WTC11 (cell line): ENCODE measurements at regions not wholly inside any gene's neighbourhood (a gene's known extent, or its start where the extent isn't known, plus 50 kb on each side); places are given as distances from the start of the nearest gene placed in this dataset.

ENCODE experiments used
- ATAC-seq: fragments of 200-7000 bp; cut with Tn5 transposase; 2 replicates; pipeline ENCODE4 v1.10.0; 2021; ENCODE audit warnings: mild to moderate bottlenecking, moderate library complexity
- CTCF ChIA-PET: fragments of 300-600 bp; sonication (Branson Sonifier 250); formaldehyde crosslinking; loops from one replicate; lab custom pipeline; 2021; ENCODE audit warnings: antibody characterized with exemption; lab: Charles Lee
- POLR2A ChIA-PET: fragments of 350-600 bp; sonication (Branson Sonifier 250); formaldehyde crosslinking; loops from one replicate; lab custom pipeline; 2021; ENCODE audit warnings: antibody characterized with exemption; lab: Charles Lee
- DNase-seq: peaks from one replicate; pipeline ENCODE4 v3.0.0; 2021; ENCODE audit warnings: low spot score
- H3K27ac Mint-ChIP-seq: 2 replicates; pipeline ENCODE4 v1.8.0; 2021; ENCODE audit warnings: mixed read lengths
- H3K27me3 Mint-ChIP-seq: 2 replicates; pipeline ENCODE4 v1.8.0; 2021; ENCODE audit warnings: low read depth, mild to moderate bottlenecking, moderate library complexity, mixed read lengths
- H3K36me3 Mint-ChIP-seq: 2 replicates; pipeline ENCODE4 v1.8.0; 2021; ENCODE audit warnings: mixed read lengths
- H3K4me1 Mint-ChIP-seq: 2 replicates; pipeline ENCODE4 v1.8.0; 2022; ENCODE audit warnings: mixed read lengths
- H3K4me3 Mint-ChIP-seq: 2 replicates; pipeline ENCODE4 v1.8.0; 2021; ENCODE audit warnings: mild to moderate bottlenecking, moderate library complexity, mixed read lengths
- H3K9me3 Mint-ChIP-seq: 2 replicates; pipeline ENCODE4 v1.8.0; 2021; ENCODE audit warnings: mixed read lengths
- AR ChIP-seq: fragments of 250-450 bp; sonication (Bioruptor Pico); IDR thresholded peaks from 2 replicates; pipeline ENCODE4 v1.9.0; 2021; ENCODE audit warnings: mild to moderate bottlenecking
- CBFB ChIP-seq: sonication (generic); formaldehyde crosslinking; IDR thresholded peaks from 2 replicates; pipeline ENCODE4 v1.8.1; 2022; ENCODE audit warnings: mild to moderate bottlenecking, low read depth, missing genetic modification reagents
- NFYB ChIP-seq: sonication (generic); formaldehyde crosslinking; conservative IDR thresholded peaks from 2 replicates; pipeline ENCODE4 v1.8.0; 2022; ENCODE audit warnings: low read depth, missing genetic modification reagents
- SMAD4 ChIP-seq: sonication (generic); formaldehyde crosslinking; IDR thresholded peaks from 2 replicates; pipeline ENCODE4 v1.8.0; 2022; ENCODE audit warnings: mild to moderate bottlenecking, missing genetic modification reagents
- SOX15 ChIP-seq: fragments of 250-450 bp; sonication (Bioruptor Pico); IDR thresholded peaks from 2 replicates; pipeline ENCODE4 v1.9.0; 2021; ENCODE audit warnings: mild to moderate bottlenecking
- SP1 ChIP-seq: sonication (generic); formaldehyde crosslinking; conservative IDR thresholded peaks from 2 replicates; pipeline ENCODE4 v1.8.1; 2022; ENCODE audit warnings: missing genetic modification reagents
- STAT6 ChIP-seq: sonication (generic); formaldehyde crosslinking; conservative IDR thresholded peaks from 2 replicates; pipeline ENCODE4 v1.8.1; 2023; ENCODE audit warnings: mild to moderate bottlenecking, low read depth, missing genetic modification reagents, moderate library complexity
- USF2 ChIP-seq: sonication (generic); formaldehyde crosslinking; IDR thresholded peaks from 2 replicates; pipeline ENCODE4 v1.8.1; 2023; ENCODE audit warnings: mild to moderate bottlenecking, missing genetic modification reagents, moderate library complexity
- ZBTB43 ChIP-seq: sonication (generic); formaldehyde crosslinking; IDR thresholded peaks from 2 replicates; pipeline ENCODE4 v1.8.1; 2023; ENCODE audit warnings: mild to moderate bottlenecking, missing genetic modification reagents
- TF ChIP-seq, protein P1 (sequence below): sonication (generic); formaldehyde crosslinking; conservative IDR thresholded peaks from 2 replicates; pipeline ENCODE4 v1.8.1; 2022; ENCODE audit warnings: mild to moderate bottlenecking, missing genetic modification reagents
- TF ChIP-seq, protein P2 (sequence below): fragments of 200-600 bp; IDR thresholded peaks from 2 replicates; pipeline ENCODE4 v1.8.0; 2022; ENCODE audit warnings: antibody characterized with exemption

DNA sequence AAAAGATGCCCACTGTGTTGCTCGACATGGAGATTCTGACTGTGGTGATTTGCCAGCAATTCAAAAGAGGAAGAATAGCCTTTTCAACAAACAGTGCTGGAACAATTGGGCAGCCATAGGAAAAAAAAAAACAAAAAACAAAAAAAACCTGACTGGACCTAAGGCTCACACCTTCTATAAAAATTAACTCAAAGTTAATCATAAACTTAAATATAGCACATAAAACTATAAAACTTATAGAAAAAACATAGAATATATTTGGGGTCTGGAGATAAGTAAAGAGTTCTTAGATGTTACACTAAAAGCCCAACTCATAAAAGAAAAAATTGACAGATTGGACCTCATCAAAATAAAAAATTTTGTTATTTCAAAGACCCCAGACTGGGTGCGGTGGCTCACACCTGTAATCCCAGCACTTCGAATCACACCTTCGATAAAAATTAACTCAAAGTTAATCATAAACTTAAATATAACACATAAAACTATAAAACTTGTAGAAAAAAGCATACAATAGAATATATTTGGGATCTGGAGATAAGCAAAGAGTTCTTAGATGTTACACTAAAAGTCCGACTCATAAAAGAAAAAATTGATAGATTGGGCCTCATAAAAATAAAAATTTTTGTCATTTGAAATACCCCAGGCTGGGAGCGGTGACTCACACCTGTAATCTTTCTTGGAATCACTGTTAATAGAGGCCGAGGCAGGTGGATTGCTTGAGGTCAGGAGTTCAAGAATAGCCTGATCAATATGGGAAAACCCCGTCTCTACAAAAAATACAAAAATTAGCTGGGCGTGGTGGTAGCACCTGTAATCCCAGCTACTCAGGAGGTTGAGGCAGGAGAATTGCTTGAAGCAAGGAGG, 115.6 kb upstream of the FAM83B start:
- DNase-seq (no peak), ATAC-seq (no peak)
- Mint-ChIP-seq H3K27me3 (no peaks in the 10 kb centered on the region), H3K27ac (no peak overlapping the region), H3K4me3 (no peak overlapping the region), H3K36me3 (no peaks in the 10 kb centered on the region), H3K9me3 (peaks cover 12% of the 10 kb centered on the region; the same call in 1 of the 2 replicates), H3K4me1 (no peaks in the 10 kb centered on the region)
- TF ChIP-seq SMAD4 (CRISPR knock-in tag) (no peak), ZBTB43 (no peak), CBFB (CRISPR knock-in tag) (no peak), USF2 (CRISPR knock-in tag) (no peak), SP1 (CRISPR knock-in tag) (no peak)
- TF ChIP-seq, protein P1, sequence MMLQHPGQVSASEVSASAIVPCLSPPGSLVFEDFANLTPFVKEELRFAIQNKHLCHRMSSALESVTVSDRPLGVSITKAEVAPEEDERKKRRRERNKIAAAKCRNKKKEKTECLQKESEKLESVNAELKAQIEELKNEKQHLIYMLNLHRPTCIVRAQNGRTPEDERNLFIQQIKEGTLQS (CRISPR knock-in tag): no peak
- ChIA-PET CTCF (interaction anchor here (2.0 kb wide), 1 partner anchor 13 kb away, joined by 7 read pairs; no protein-coding TSS in a partner anchor), POLR2A (no interaction called here)

DNA sequence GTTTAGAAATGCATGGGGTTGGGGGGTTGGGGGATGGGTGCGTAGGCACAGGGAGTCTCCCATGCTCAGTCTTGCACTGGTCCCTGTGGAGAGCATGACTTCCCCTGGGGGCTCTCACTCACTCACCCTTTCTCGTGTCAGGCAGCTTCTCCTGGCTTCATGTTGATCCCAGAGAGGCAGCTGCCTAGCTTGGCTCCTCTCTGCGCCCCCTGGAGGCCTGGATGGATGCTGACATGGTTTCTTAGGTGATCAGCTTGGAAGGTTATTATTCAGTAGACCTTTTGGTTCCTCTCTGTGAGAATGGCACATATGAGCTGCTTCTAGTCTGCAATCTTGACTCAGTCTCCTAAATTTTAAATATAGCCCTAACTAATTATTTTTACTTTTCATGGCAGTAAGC, 109.3 kb upstream of the FAM83B start:
- Mint-ChIP-seq H3K4me3 (no peak overlapping the region), H3K4me1 (no peaks in the 10 kb centered on the region), H3K27me3 (no peaks in the 10 kb centered on the region), H3K36me3 (peaks cover 2% of the 10 kb centered on the region; the same call in 1 of the 2 replicates), H3K9me3 (peaks cover 19% of the 10 kb centered on the region), H3K27ac (no peak overlapping the region)
- TF ChIP-seq AR (CRISPR knock-in tag) (no peak), NFYB (CRISPR knock-in tag) (no peak), SOX15 (no peak), STAT6 (CRISPR knock-in tag) (no peak)
- TF ChIP-seq, protein P2, sequence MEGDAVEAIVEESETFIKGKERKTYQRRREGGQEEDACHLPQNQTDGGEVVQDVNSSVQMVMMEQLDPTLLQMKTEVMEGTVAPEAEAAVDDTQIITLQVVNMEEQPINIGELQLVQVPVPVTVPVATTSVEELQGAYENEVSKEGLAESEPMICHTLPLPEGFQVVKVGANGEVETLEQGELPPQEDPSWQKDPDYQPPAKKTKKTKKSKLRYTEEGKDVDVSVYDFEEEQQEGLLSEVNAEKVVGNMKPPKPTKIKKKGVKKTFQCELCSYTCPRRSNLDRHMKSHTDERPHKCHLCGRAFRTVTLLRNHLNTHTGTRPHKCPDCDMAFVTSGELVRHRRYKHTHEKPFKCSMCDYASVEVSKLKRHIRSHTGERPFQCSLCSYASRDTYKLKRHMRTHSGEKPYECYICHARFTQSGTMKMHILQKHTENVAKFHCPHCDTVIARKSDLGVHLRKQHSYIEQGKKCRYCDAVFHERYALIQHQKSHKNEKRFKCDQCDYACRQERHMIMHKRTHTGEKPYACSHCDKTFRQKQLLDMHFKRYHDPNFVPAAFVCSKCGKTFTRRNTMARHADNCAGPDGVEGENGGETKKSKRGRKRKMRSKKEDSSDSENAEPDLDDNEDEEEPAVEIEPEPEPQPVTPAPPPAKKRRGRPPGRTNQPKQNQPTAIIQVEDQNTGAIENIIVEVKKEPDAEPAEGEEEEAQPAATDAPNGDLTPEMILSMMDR: peak; percentile 66
- DNase-seq (peak; percentile 70), ATAC-seq (peak; percentile 91)
- POLR2A ChIA-PET: no interaction called here
- CTCF ChIA-PET: interaction anchor here (0.9 to 1.8 kb wide), 11 partner anchors 11 to 751 kb away, joined by 3 to 19 read pairs (median 4); no protein-coding TSS in a partner anchor
